Activated CD4-positive, alpha-beta memory T cell treated with anti-CD3 and anti-CD28 coated beads for 36 hours (primary cell): ENCODE measurements at regions not wholly inside any gene's neighbourhood (a gene's known extent, or its start where the extent isn't known, plus 50 kb on each side); places are given as distances from the start of the nearest gene placed in this dataset.
A peak's percentile ranks its signal among the peaks of the same experiment; 100 is the strongest.

Experiments used
- CTCF ChIA-PET: fragments of 350-600 bp; sonication (Branson Sonifier 250); formaldehyde crosslinking; loops from one replicate; lab custom pipeline; 2021; ENCODE audit warnings: antibody characterized with exemption, inconsistent platforms; lab: Charles Lee
- POLR2A ChIA-PET: fragments of 350-600 bp; sonication (Branson Sonifier 250); formaldehyde crosslinking; loops from one replicate; lab custom pipeline; 2021; ENCODE audit warnings: antibody characterized with exemption; lab: Charles Lee
- DNase-seq: peaks from one replicate; pipeline ENCODE4 v3.0.0-alpha.2; 2020
- H3K27ac Mint-ChIP-seq: one replicate; pipeline ENCODE4 v1.8.0; 2021; ENCODE audit warnings: mixed read lengths
- H3K27me3 Mint-ChIP-seq: one replicate; pipeline ENCODE4 v1.8.0; 2021; ENCODE audit warnings: mixed read lengths
- H3K36me3 Mint-ChIP-seq: one replicate; pipeline ENCODE4 v1.8.0; 2021; ENCODE audit warnings: mixed read lengths
- H3K4me1 Mint-ChIP-seq: one replicate; pipeline ENCODE4 v1.8.0; 2021; ENCODE audit warnings: low read depth, mixed read lengths
- H3K4me3 Mint-ChIP-seq: one replicate; pipeline ENCODE4 v1.8.0; 2021; ENCODE audit warnings: mild to moderate bottlenecking, mixed read lengths
- H3K9me3 Mint-ChIP-seq: one replicate; pipeline ENCODE4 v1.8.0; 2021; ENCODE audit warnings: mixed read lengths
- intact Hi-C: fragments of 100-400 bp; cut with micrococcal nuclease; formaldehyde crosslinking; loops from one replicate; pipeline ENCODE4 v1.15.1; 2023

GRCh38 chr3:71962561-71963240 is 177.8 kb upstream of the PROK2 start:
- Mint-ChIP-seq H3K27ac (no peak overlapping the region), H3K27me3 (peaks cover 18% of the 10 kb centered on the region), H3K9me3 (no peaks in the 10 kb centered on the region), H3K4me1 (peaks cover 14% of the 10 kb centered on the region), H3K4me3 (no peak overlapping the region), H3K36me3 (no peaks in the 10 kb centered on the region)
- DNase-seq, result no peak
- ChIA-PET POLR2A (no interaction called here), CTCF (no interaction called here)
- intact Hi-C loops, result no loop called here

GRCh38 chr3:71961891-71962290 is 176.9 kb upstream of the PROK2 start:
- H3K9me3 Mint-ChIP-seq, result no peaks in the 10 kb centered on the region
- H3K27me3 Mint-ChIP-seq, result peaks cover 16% of the 10 kb centered on the region
- CTCF ChIA-PET, result no interaction called here
- no peaks in the 10 kb centered on the region for H3K36me3 Mint-ChIP-seq
- no peak for DNase-seq
- peaks cover 15% of the 10 kb centered on the region for H3K4me1 Mint-ChIP-seq
- H3K27ac Mint-ChIP-seq, result no peak overlapping the region
- POLR2A ChIA-PET, result no interaction called here
- H3K4me3 Mint-ChIP-seq, result no peak overlapping the region
- intact Hi-C loops, result no loop called here

GRCh38 chr3:71961378-71961777 is 176.4 kb upstream of the PROK2 start:
- no peaks in the 10 kb centered on the region for H3K9me3 Mint-ChIP-seq
- POLR2A ChIA-PET, result interaction anchor here (1.0 kb wide), 1 partner anchor 10 kb away, joined by 3 read pairs; no protein-coding TSS in a partner anchor
- intact Hi-C loops, result no loop called here
- no peak overlapping the region for H3K27ac Mint-ChIP-seq
- peaks cover 20% of the 10 kb centered on the region for H3K4me1 Mint-ChIP-seq
- peaks cover 13% of the 10 kb centered on the region for H3K27me3 Mint-ChIP-seq
- no peak for DNase-seq
- CTCF ChIA-PET, result no interaction called here
- H3K4me3 Mint-ChIP-seq, result no peak overlapping the region
- no peaks in the 10 kb centered on the region for H3K36me3 Mint-ChIP-seq

- intact Hi-C loops, result loop anchor here (1.0 to 10.0 kb wide), 3 partner anchors 142 to 864 kb away; no protein-coding TSS in a partner anchor
- Mint-ChIP-seq H3K4me1 (peaks cover 32% of the 10 kb centered on the region), H3K27me3 (peaks cover 4% of the 10 kb centered on the region), H3K36me3 (no peaks in the 10 kb centered on the region), H3K9me3 (no peaks in the 10 kb centered on the region), H3K4me3 (no peak overlapping the region), H3K27ac (no peak overlapping the region)
- peak; percentile 45 for DNase-seq
- POLR2A ChIA-PET, result interaction anchor here (1.5 kb wide), 1 partner anchor 19 kb away, joined by 8 read pairs; no protein-coding TSS in a partner anchor
- CTCF ChIA-PET, result no interaction called here
Observed at GRCh38 chr3:71958533-71958932, 173.6 kb upstream of the PROK2 start.

GRCh38 chr3:71956716-71957115 is 171.8 kb upstream of the PROK2 start:
- H3K4me3 Mint-ChIP-seq, result no peak overlapping the region
- ChIA-PET POLR2A (no interaction called here), CTCF (interaction anchor here (1.5 kb wide), 1 partner anchor 21 kb away, joined by 7 read pairs; no protein-coding TSS in a partner anchor)
- no peaks in the 10 kb centered on the region for H3K27me3 Mint-ChIP-seq
- peaks cover 30% of the 10 kb centered on the region for H3K4me1 Mint-ChIP-seq
- H3K36me3 Mint-ChIP-seq, result no peaks in the 10 kb centered on the region
- no peak for DNase-seq
- intact Hi-C loops, result loop anchor here (10.0 kb wide), 1 partner anchor 678 kb away; no protein-coding TSS in a partner anchor
- no peaks in the 10 kb centered on the region for H3K9me3 Mint-ChIP-seq
- no peak overlapping the region for H3K27ac Mint-ChIP-seq

GRCh38 chr3:71956069-71956340 is 171.1 kb upstream of the PROK2 start:
- intact Hi-C loops, result loop anchor here (10.0 kb wide), 1 partner anchor 679 kb away; no protein-coding TSS in a partner anchor
- peak overlapping the region; percentile 61 for H3K27ac Mint-ChIP-seq
- H3K4me3 Mint-ChIP-seq, result no peak overlapping the region
- CTCF ChIA-PET, result interaction anchor here (0.7 to 1.5 kb wide), 7 partner anchors 9 to 863 kb away, joined by 3 to 7 read pairs (median 3); no protein-coding TSS in a partner anchor
- H3K9me3 Mint-ChIP-seq, result no peaks in the 10 kb centered on the region
- POLR2A ChIA-PET, result no interaction called here
- H3K27me3 Mint-ChIP-seq, result no peaks in the 10 kb centered on the region
- no peaks in the 10 kb centered on the region for H3K36me3 Mint-ChIP-seq
- no peak for DNase-seq
- peaks cover 30% of the 10 kb centered on the region for H3K4me1 Mint-ChIP-seq

- ChIA-PET CTCF (interaction anchor here (0.7 to 2.2 kb wide), 8 partner anchors 9 to 863 kb away, joined by 3 to 7 read pairs (median 3); no protein-coding TSS in a partner anchor), POLR2A (no interaction called here)
- Mint-ChIP-seq H3K36me3 (no peaks in the 10 kb centered on the region), H3K4me3 (no peak overlapping the region), H3K27me3 (no peaks in the 10 kb centered on the region), H3K9me3 (no peaks in the 10 kb centered on the region), H3K4me1 (peaks cover 30% of the 10 kb centered on the region), H3K27ac (peak overlapping the region; percentile 61)
- DNase-seq, result peak; percentile 75
- intact Hi-C loops, result loop anchor here (1.0 to 10.0 kb wide), 6 partner anchors 23 to 679 kb away; no protein-coding TSS in a partner anchor
Observed at GRCh38 chr3:71955240-71956068, 170.5 kb upstream of the PROK2 start.

GRCh38 chr3:71951842-71952241 is 166.9 kb upstream of the PROK2 start:
- ChIA-PET POLR2A (no interaction called here), CTCF (interaction anchor here (0.8 to 1.5 kb wide), 3 partner anchors 27 to 715 kb away, joined by 3 to 4 read pairs (median 3); no protein-coding TSS in a partner anchor)
- no peak overlapping the region for H3K27ac Mint-ChIP-seq
- DNase-seq, result no peak
- H3K9me3 Mint-ChIP-seq, result no peaks in the 10 kb centered on the region
- intact Hi-C loops, result loop anchor here (10.0 kb wide), 1 partner anchor 683 kb away; no protein-coding TSS in a partner anchor
- H3K4me1 Mint-ChIP-seq, result peaks cover 16% of the 10 kb centered on the region
- no peaks in the 10 kb centered on the region for H3K36me3 Mint-ChIP-seq
- H3K4me3 Mint-ChIP-seq, result no peak overlapping the region
- peaks cover 5% of the 10 kb centered on the region for H3K27me3 Mint-ChIP-seq

DNA sequence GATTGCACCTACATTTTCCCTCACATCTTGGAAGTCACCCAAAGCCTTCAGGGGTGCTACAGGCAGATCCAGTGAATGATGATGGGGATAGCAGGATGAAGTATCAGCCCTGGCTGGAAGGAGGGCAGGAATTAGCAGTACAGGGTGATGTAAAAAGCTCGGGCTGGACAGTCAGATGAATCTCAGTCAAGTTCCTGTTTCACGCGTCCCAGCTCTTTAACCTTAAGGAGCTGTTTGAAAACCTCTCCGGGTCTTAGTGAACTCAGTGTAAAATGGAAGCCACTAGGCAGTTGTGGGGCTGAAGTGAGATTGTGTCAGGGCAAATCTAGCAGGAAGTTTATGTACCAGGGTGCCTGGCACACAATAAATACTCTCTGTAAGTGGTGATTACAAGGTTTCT is 166.4 kb upstream of the PROK2 start:
- no peak for DNase-seq
- Mint-ChIP-seq H3K4me3 (no peak overlapping the region), H3K4me1 (peaks cover 12% of the 10 kb centered on the region), H3K36me3 (no peaks in the 10 kb centered on the region), H3K27ac (no peak overlapping the region), H3K27me3 (peaks cover 5% of the 10 kb centered on the region), H3K9me3 (no peaks in the 10 kb centered on the region)
- CTCF ChIA-PET, result interaction anchor here (0.8 to 1.5 kb wide), 3 partner anchors 27 to 715 kb away, joined by 3 to 4 read pairs (median 3); no protein-coding TSS in a partner anchor
- intact Hi-C loops, result loop anchor here (10.0 kb wide), 1 partner anchor 683 kb away; no protein-coding TSS in a partner anchor
- POLR2A ChIA-PET, result no interaction called here

- intact Hi-C loops, result no loop called here
- Mint-ChIP-seq H3K4me3 (no peak overlapping the region), H3K4me1 (no peaks in the 10 kb centered on the region), H3K9me3 (no peaks in the 10 kb centered on the region), H3K27ac (no peak overlapping the region), H3K36me3 (no peaks in the 10 kb centered on the region), H3K27me3 (peaks cover 8% of the 10 kb centered on the region)
- ChIA-PET CTCF (no interaction called here), POLR2A (interaction anchor here (0.6 kb wide), 1 partner anchor 182 kb away, joined by 4 read pairs; no protein-coding TSS in a partner anchor)
- DNase-seq, result no peak
Observed at GRCh38 chr3:71949442-71949841, 164.5 kb upstream of the PROK2 start.

- CTCF ChIA-PET, result no interaction called here
- no peaks in the 10 kb centered on the region for H3K9me3 Mint-ChIP-seq
- H3K27ac Mint-ChIP-seq, result no peak overlapping the region
Observed at GRCh38 chr3:71944482-71945065, 159.6 kb upstream of the PROK2 start.

More at GRCh38 chr3:71944482-71945065, 159.6 kb upstream of the PROK2 start:
- Mint-ChIP-seq H3K36me3 (no peaks in the 10 kb centered on the region), H3K27me3 (peaks cover 18% of the 10 kb centered on the region), H3K4me3 (no peak overlapping the region), H3K4me1 (no peaks in the 10 kb centered on the region)
- no peak for DNase-seq
- POLR2A ChIA-PET, result no interaction called here
- intact Hi-C loops, result no loop called here
